UCSD-AML1 (cell line): ENCODE measurements at regions not wholly inside any gene's neighbourhood (a gene's known extent, or its start where the extent isn't known, plus 50 kb on each side); places are given as distances from the start of the nearest gene placed in this dataset.

Experiments
- DNase-seq: peaks from one replicate; lab custom pipeline; 2025; ENCODE audit not compliant: unreplicated experiment; lab: John Stamatoyannopoulos, UW

- no peak for DNase-seq
These were observed 402.8 kb upstream of the JAG1 start for GRCh38 chr20:11076434-11077105.

- DNase-seq: no peak
These were observed 403.4 kb upstream of the JAG1 start for GRCh38 chr20:11077226-11077625.

DNA sequence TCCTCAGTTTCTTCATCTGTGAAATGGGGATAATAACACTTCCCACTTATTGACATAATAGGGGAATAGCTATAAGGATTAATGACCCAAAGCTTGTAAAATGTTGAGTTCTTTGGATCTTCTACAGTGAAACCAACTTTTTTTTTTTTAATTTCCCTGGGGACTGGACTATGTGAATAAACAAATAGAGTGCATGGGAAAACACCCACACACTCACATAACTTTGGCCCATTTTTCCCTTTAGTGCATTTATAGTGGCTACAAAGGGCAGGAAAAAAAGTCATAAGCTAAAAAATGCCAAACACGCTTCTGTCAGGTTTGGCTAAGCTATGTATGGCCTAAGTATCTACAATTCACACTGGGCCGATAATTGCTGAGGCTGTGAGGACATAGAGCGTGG lies 406.2 kb upstream of the JAG1 start:
- DNase-seq: no peak

DNA sequence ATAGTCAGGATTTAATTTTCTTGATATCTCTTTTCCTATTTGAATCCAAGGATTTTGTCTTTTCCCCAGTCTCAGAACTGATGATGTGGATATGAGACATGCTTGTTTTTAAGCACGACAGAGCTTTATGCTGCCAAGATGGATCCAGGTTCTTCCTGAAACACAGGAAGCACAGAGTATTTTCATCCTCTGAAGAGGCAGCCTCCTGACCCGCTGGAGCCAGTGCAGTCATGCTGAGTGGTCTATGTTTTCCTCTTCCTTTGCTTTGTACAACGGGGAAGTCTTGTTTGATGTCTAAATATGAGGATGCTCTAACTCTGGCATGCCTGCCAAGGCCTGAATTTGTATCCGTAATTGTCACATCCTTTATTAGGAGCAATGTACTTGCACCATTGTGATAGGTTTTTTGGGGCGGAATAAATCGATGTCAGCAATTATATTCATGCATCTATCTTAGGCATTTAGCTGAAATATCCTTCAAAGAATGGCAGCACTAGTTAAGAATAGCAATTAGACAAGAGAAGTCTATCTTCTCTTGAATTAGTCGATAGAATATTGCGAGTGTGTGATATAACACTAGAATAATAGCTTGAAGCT lies 407.1 kb upstream of the JAG1 start:
- no peak for DNase-seq

DNA sequence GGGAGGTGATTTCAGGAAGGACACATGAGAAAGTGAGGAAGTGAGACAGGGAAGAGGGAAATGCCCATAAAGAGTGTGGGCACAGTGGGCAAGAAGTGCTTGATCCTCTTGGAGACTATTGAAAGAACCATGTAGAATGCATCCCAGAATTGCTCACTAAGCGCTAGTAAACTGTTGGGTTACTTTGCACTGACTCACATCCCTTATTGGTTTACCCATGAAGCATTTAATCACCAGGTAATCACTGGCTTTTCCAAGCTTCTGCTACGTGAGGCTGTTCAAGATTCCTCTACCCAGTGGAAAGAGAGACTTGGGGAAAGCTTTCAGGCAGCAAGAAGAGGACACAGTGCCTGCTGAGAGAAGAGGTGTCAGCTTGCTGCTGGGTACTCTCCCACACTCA lies 410.0 kb upstream of the JAG1 start:
- DNase-seq: no peak

GRCh38 chr20:11084508-11084907 lies 410.7 kb upstream of the JAG1 start:
- no peak for DNase-seq

DNA sequence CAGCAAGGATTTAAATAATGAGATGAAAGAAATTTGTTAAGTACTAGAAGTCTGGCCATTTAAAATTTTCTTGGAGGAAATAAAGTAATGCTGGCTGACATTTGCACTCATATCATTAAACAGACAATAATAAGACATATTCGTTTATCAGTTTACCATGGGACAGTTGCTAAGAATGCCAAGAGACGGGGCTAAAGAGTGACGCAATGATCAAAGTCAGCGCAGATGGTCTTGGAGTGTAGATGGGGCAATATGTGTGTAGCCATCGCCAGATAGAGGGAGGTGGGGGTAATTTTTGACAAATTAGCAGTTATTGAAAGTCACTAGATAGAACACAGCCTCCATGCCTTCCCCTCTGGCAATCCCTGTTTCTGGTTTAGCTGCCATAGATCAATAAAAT lies 413.2 kb upstream of the JAG1 start:
- no peak for DNase-seq

DNA sequence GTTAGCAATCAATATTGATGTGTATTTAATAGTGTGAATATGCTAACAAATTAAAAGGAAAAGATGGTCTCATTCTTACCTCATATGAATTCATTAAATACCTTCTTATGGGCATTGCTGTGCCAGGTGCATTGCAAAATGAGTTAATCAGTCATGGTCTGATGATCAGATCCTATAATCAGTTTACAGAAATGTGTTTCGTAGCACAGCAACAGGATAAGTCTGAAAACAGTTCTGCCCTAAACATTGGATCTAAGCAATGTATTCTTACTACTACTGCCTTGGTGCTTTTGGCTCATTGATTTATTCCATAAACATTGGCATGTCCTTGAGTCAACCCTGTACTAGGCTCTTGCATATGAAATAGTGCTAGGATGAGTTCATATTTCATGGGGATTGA lies 417.0 kb upstream of the JAG1 start:
- no peak for DNase-seq

- no peak for DNase-seq
These were observed 417.7 kb upstream of the JAG1 start for GRCh38 chr20:11091511-11091910.

GRCh38 chr20:11092151-11092550 lies 418.4 kb upstream of the JAG1 start:
- DNase-seq: no peak

DNA sequence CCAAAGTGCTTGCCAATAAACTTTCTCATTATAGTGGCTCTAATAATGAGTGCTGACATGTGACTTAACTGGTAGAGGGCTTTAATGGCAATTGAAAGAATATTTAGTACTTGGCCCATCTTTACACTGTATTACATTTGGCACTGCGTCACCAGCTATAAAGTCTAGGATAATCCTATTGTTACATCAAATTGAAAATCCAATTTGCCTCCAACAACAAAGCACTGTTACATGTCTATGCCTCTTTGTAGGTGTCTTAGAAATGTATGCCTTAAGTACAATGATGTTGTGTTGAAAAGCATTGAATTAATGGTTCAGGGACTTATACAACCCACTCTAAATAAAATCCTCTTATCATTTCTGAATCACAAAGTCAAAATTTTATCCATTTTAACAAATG lies 420.4 kb upstream of the JAG1 start:
- DNase-seq: no peak

- DNase-seq: no peak
These were observed 420.9 kb upstream of the JAG1 start for GRCh38 chr20:11094711-11095110.

GRCh38 chr20:11098888-11099287 lies 425.1 kb upstream of the JAG1 start:
- DNase-seq: peak; percentile 20

- no peak for DNase-seq
These were observed 427.4 kb upstream of the JAG1 start for GRCh38 chr20:11101243-11101642.

- no peak for DNase-seq
These were observed 427.9 kb upstream of the JAG1 start for GRCh38 chr20:11101696-11102095.

GRCh38 chr20:11103866-11104265 lies 430.1 kb upstream of the JAG1 start:
- DNase-seq: no peak

DNA sequence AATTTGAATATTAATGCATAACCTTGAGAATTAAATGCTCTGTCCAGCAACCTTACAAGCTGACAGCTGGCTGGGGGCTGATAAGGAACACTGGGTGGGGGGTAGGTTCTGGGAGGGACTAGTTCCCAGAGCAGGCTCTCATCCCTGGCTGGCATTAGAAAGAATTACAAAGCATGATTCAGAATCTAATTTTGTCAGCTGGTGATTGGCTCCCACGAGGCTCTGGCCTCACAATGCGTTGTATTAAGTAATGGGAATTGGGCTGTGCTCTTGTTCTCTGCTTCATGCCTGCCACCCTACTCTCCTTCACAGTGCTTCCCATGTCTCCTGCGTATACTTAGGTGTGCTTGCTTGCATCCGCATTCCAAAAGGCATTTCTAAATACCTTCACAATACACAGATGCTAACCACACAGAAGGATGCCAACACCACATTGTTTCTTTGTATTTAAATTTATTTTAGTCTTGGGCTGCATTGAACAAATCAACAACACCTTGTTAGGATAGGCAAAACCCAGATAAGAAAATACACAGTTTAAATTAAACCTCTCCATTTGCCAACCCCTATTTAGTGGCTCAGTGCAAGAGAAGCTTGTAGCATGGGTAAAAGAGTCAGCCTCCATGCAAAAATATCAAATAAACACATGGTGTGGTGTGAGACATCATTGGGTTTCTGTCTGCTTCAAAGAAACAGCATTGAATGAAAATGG lies 434.5 kb upstream of the JAG1 start:
- DNase-seq: no peak

- no peak for DNase-seq
These were observed 436.7 kb upstream of the JAG1 start for GRCh38 chr20:11110535-11110934.

DNA sequence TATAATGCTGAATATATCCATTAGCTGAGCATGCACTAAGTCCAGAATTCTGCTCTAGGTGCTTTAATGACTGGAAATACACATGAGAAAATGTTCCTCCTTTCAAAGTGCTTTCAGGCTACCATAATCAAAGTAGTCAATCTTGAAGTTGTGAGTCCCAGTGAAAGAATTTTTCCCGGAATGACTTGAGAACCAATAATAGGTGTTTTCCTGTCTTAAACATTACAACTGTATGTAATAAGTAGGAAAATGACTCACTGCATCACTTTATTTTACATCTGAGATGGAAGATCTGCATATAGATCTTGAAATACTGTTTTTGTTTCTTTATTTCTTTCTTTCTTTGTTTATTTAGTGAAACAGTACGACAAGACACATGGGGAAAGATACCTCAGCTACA lies 437.4 kb upstream of the JAG1 start:
- no peak for DNase-seq

GRCh38 chr20:11112832-11113231 lies 439.0 kb upstream of the JAG1 start:
- DNase-seq: no peak

GRCh38 chr20:11114382-11114781 lies 440.6 kb upstream of the JAG1 start:
- no peak for DNase-seq

GRCh38 chr20:11117808-11118528 lies 444.2 kb upstream of the JAG1 start:
- no peak for DNase-seq
